RWPE1 (cell line): ENCODE measurements at regions not wholly inside any gene's neighbourhood (a gene's known extent, or its start where the extent isn't known, plus 50 kb on each side); places are given as distances from the start of the nearest gene placed in this dataset.

Source experiments
- CTCF ChIA-PET: fragments of 350-600 bp; sonication (Branson Sonifier 250); formaldehyde crosslinking; extraction: SDS; loops from one replicate; lab custom pipeline; 2021; lab: Yijun Ruan, JAX
- POLR2A ChIA-PET: fragments of 400-600 bp; formaldehyde crosslinking; extraction: SDS; loops from one replicate; lab custom pipeline; 2020; ENCODE audit warnings: antibody characterized with exemption; ENCODE audit not compliant: low non-redundant PET; lab: Yijun Ruan, JAX
- DNase-seq: peaks from one replicate; pipeline ENCODE4 v3.0.0; 2012; ENCODE audit warnings: low spot score
- H3K27ac ChIP-seq: fragments of 450-650 bp; 2 replicates; pipeline ENCODE4 v1.5.1; 2017
- TF ChIP-seq, protein P1 (sequence below): fragments of 450-650 bp; conservative IDR thresholded peaks from 2 replicates; pipeline ENCODE4 v1.5.1; 2017; ENCODE audit warnings: low read depth, mild to moderate bottlenecking

DNA sequence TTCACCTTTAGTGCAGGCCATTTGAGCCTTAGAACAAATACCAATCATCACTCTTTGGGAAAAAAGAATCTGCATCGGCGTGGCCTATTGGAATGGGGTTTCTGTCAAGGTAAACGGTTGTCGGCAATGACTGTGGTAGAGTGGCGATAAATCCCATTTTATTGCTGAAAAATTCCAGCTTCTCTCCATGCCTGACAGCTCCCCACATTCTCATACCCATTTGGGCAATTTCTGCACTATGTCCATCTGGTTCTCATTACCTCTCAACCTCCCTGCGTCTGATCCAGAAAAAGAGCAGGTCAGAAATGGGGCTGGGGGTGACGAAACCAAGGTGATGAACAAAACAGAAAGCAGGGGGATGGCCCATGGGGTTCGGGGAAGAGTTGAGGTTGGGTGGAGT, 254.0 kb downstream of the MEIS1 start:
- no peak for DNase-seq
- POLR2A ChIA-PET = no interaction called here
- TF ChIP-seq, protein P1, sequence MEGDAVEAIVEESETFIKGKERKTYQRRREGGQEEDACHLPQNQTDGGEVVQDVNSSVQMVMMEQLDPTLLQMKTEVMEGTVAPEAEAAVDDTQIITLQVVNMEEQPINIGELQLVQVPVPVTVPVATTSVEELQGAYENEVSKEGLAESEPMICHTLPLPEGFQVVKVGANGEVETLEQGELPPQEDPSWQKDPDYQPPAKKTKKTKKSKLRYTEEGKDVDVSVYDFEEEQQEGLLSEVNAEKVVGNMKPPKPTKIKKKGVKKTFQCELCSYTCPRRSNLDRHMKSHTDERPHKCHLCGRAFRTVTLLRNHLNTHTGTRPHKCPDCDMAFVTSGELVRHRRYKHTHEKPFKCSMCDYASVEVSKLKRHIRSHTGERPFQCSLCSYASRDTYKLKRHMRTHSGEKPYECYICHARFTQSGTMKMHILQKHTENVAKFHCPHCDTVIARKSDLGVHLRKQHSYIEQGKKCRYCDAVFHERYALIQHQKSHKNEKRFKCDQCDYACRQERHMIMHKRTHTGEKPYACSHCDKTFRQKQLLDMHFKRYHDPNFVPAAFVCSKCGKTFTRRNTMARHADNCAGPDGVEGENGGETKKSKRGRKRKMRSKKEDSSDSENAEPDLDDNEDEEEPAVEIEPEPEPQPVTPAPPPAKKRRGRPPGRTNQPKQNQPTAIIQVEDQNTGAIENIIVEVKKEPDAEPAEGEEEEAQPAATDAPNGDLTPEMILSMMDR = no peak
- CTCF ChIA-PET = interaction anchor here (0.7 kb wide), 1 partner anchor 24 kb away, joined by 3 read pairs; no protein-coding TSS in a partner anchor
- H3K27ac ChIP-seq = no peak overlapping the region

DNA sequence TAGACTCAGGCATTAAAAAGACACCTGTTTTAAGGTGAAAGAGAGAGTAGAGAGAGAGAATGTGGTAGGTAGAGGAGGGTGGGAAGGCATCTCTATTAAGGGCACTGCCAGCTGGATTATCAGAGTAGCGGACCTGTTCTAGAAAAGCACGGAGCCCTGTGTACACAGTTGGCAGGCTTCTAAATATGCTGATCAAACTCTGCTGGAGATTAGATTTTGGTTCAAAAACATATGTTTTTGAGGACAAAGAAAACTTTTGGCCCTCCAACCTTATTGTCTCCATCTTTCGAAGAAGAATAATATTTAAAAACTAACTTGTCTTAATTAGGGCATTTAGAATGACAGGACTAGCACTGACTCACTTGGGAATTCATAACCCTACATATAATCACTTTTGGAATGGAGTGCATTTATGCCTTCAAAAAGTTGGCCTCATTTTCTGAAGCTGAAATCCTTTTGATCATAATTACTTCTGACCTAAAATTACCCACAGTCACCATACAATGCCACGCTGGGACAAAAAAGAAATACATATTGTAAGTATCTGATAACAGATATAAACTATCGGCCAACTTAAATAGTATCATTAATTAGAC, 254.6 kb downstream of the MEIS1 start:
- TF ChIP-seq, protein P1 = no peak
- ChIA-PET POLR2A (no interaction called here), CTCF (interaction anchor here (0.7 kb wide), 1 partner anchor 24 kb away, joined by 3 read pairs; no protein-coding TSS in a partner anchor)
- no peak for DNase-seq
- no peak overlapping the region for H3K27ac ChIP-seq

DNA sequence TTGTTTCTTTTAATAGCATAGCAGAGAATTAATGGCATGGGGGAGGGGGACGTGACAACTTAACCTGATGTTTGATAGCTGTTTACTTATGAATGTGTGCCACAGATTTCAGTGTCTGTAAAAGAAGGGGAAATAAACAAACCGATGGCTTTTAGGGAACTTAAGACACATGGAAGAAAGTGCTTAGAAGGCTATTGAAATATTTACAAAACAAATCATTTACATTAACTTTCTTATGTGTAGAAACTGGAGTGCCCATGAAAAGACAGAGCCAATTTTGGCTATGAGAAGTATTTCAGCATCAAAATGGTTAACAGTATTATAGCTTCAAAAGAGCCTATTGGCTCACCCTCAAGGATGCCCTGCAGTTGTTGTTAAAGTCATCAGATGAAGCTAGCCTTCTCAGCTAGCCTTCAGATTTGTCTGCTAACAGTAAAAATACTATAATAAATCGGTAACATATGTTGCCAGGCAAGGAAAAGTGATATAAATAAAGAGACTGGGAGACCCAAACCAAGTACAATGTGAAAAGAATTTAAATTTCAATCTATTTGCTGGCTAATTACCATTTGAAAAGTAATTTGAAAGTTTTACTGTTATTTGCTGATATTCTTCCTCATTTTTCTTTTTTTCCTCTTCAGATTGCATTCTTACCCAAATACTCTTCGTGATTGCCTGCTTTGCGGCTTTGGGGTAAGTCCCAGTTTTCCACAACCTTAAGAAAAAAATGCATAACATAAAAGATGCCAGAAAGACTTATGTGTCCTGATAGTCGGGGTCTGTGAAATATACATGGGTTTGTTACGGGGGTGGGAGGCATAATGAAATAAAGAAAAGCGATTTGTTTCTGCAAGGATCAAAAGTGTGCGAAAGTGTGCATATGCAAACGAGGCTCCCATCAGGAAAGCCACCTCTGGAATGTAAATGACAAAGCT, 256.4 kb downstream of the MEIS1 start:
- POLR2A ChIA-PET = no interaction called here
- CTCF ChIA-PET = interaction anchor here (0.5 kb wide), 1 partner anchor 7 kb away, joined by 3 read pairs; no protein-coding TSS in a partner anchor
- TF ChIP-seq, protein P1 = no peak
- DNase-seq = no peak
- H3K27ac ChIP-seq = no peak overlapping the region

DNA sequence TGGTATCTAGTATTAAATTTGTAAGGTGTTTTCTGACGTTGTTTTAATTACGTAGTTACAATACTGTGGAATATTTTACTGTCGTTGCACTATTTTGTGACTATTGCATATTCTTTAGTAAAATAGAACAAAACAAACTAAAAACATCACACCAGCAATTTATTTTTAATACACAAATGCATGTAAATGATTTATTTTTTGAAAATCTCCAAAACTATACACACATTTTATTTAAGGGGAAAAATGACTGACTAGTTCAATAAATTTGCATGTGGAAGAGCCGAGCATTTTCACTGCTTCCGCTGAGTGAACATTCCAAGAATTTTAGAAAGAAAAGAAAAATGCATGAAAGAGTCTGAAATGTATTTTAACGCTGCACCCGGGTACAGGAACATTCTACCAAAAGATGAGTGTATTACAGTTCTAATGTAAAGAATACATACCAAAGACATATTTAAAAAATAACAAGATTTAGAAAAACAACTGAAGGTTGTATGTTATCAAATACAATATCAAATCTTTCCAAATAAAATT, 257.7 kb downstream of the MEIS1 start:
- no peak for DNase-seq
- H3K27ac ChIP-seq = no peak overlapping the region
- CTCF ChIA-PET = no interaction called here
- POLR2A ChIA-PET = no interaction called here
- TF ChIP-seq, protein P1 = no peak

DNA sequence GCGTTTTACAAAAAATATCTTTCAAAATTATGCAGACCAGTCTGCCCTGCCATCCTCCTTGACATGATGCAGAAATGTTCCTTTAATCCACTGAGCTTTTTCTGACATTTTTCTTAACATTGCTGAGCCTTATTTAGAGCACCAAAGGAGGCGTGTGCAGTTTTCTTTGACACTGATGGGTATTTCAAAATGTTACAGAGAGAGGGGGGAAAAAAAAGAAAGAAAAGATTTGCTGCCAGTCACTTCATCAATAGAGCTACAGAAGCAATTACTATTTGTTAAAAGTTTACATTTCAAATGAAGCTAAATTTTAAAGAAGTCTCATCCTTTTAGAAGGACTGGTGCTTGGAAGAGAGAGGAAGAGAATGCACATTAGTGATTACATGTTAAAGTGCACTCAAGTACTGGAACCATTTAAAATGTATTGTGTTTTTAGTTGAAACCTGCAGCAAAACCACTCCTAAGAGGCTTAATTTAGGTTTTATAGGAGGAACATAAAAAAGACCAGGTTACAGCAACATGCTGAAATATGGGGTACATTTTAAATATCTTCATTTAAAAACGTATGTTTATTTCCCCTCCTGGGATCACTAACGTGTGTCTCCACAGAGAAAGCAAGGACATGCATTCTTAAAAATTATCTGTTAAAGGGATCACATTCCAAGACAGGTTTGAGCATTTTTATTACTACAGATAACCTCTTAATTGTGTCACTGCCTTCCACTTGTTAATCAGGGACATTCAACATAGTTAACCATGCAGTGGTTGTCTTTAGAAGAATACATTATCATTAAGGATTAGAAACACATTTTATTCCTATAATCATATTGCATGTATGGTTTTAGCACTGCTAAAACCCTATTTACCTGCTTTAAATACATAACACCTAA, 258.4 kb downstream of the MEIS1 start:
- H3K27ac ChIP-seq = no peak overlapping the region
- CTCF ChIA-PET = no interaction called here
- TF ChIP-seq, protein P1 = no peak
- no peak for DNase-seq
- POLR2A ChIA-PET = no interaction called here
